RWPE2 (cell line): ENCODE measurements at regions not wholly inside any gene's neighbourhood (a gene's known extent, or its start where the extent isn't known, plus 50 kb on each side); places are given as distances from the start of the nearest gene placed in this dataset.
"Not testable (repeated sequence)": the region's sequence is repeated elsewhere in the genome, so short reads cannot be mapped to it uniquely, and the experiment has no call there.

ENCODE experiments used
- ATAC-seq: fragments of 200-7000 bp; cut with Tn5 transposase; 3 replicates; pipeline ENCODE4 v1.9.1; 2021; ENCODE audit warnings: low read depth
- DNase-seq: peaks from one replicate; pipeline ENCODE4 v3.0.0-alpha.2; 2020; ENCODE audit warnings: low spot score
- H3K27ac ChIP-seq: fragments of 450-650 bp; 2 replicates; pipeline ENCODE4 v1.5.1; 2017; ENCODE audit warnings: mild to moderate bottlenecking; ENCODE audit not compliant: poor library complexity, severe bottlenecking
- H3K27me3 ChIP-seq: fragments of 250-450 bp; sonication (Bioruptor Pico); 2 replicates; pipeline ENCODE4 v1.5.1; 2021; ENCODE audit warnings: mild to moderate bottlenecking, moderate library complexity; ENCODE audit not compliant: insufficient read depth, poor library complexity, severe bottlenecking
- H3K36me3 ChIP-seq: fragments of 250-450 bp; sonication (Bioruptor Pico); 2 replicates; pipeline ENCODE4 v1.5.1; 2020; ENCODE audit warnings: low read depth, mild to moderate bottlenecking, moderate library complexity
- H3K4me1 ChIP-seq: fragments of 250-450 bp; sonication (Bioruptor Pico); 2 replicates; pipeline ENCODE4 v1.5.1; 2021; ENCODE audit warnings: mild to moderate bottlenecking, moderate library complexity; ENCODE audit not compliant: insufficient read depth, poor library complexity, severe bottlenecking
- H3K4me3 ChIP-seq: fragments of 250-450 bp; sonication (Bioruptor Pico); 2 replicates; pipeline ENCODE4 v1.5.1; 2021; ENCODE audit warnings: mild to moderate bottlenecking, moderate library complexity; ENCODE audit not compliant: severe bottlenecking
- H3K9me3 ChIP-seq: fragments of 250-450 bp; sonication (Bioruptor Pico); 2 replicates; pipeline ENCODE4 v1.5.1; 2021; ENCODE audit warnings: mild to moderate bottlenecking, moderate library complexity; ENCODE audit not compliant: severe bottlenecking
- CTCF ChIP-seq: fragments of 450-650 bp; IDR thresholded peaks from one replicate; pipeline ENCODE4 v1.5.1; 2017; ENCODE audit warnings: mild to moderate bottlenecking, moderate library complexity; ENCODE audit not compliant: poor library complexity, severe bottlenecking

- H3K4me1 ChIP-seq, result no peaks in the 10 kb centered on the region
- no peaks in the 10 kb centered on the region for H3K27me3 ChIP-seq
- no peaks in the 10 kb centered on the region for H3K9me3 ChIP-seq
- no peak overlapping the region for H3K27ac ChIP-seq
- DNase-seq (no peak), ATAC-seq (no peak)
- no peak for TF ChIP-seq CTCF
- no peaks in the 10 kb centered on the region for H3K36me3 ChIP-seq
- no peak overlapping the region for H3K4me3 ChIP-seq
These were observed 93.7 kb downstream of the JRKL start for GRCh38 chr11:96483374-96483955.

- Histone ChIP-seq H3K36me3 (no peaks in the 10 kb centered on the region), H3K4me1 (no peaks in the 10 kb centered on the region), H3K27ac (no peak overlapping the region), H3K9me3 (no peaks in the 10 kb centered on the region), H3K4me3 (no peak overlapping the region), H3K27me3 (no peaks in the 10 kb centered on the region)
- TF ChIP-seq CTCF, result no peak
- no peak for DNase-seq
- no peak for ATAC-seq
These were observed 94.5 kb downstream of the JRKL start for GRCh38 chr11:96484361-96484760.

- no peaks in the 10 kb centered on the region for H3K36me3 ChIP-seq
- no peak overlapping the region for H3K27ac ChIP-seq
- no peaks in the 10 kb centered on the region for H3K9me3 ChIP-seq
- no peaks in the 10 kb centered on the region for H3K4me1 ChIP-seq
- no peaks in the 10 kb centered on the region for H3K27me3 ChIP-seq
- TF ChIP-seq CTCF, result no peak
- H3K4me3 ChIP-seq, result no peak overlapping the region
- ATAC-seq (peak; percentile 94), DNase-seq (peak; percentile 57)
These were observed 97.2 kb downstream of the JRKL start for GRCh38 chr11:96486890-96487611.

- DNase-seq, H3K4me1 ChIP-seq, H3K36me3 ChIP-seq, ATAC-seq, H3K9me3 ChIP-seq, H3K27ac ChIP-seq, H3K4me3 ChIP-seq, H3K27me3 ChIP-seq: not testable (repeated sequence)
These were observed 99.1 kb downstream of the JRKL start for GRCh38 chr11:96488911-96489310.

GRCh38 chr11:96500440-96500839 lies 110.6 kb downstream of the JRKL start:
- H3K9me3 ChIP-seq, result no peaks in the 10 kb centered on the region
- ATAC-seq, result no peak
- H3K27me3 ChIP-seq, result no peaks in the 10 kb centered on the region
- H3K4me1 ChIP-seq, result no peaks in the 10 kb centered on the region
- no peak for TF ChIP-seq CTCF
- H3K27ac ChIP-seq, result no peak overlapping the region
- DNase-seq, result no peak
- no peak overlapping the region for H3K4me3 ChIP-seq
- H3K36me3 ChIP-seq, result no peaks in the 10 kb centered on the region
